ENCODE measurements at regions not wholly inside any gene's neighbourhood (a gene's known extent, or its start where the extent isn't known, plus 50 kb on each side); places are given as distances from the start of the nearest gene placed in this dataset.
"Not testable (repeated sequence)": the region's sequence is repeated elsewhere in the genome, so short reads cannot be mapped to it uniquely, and the experiment has no call there.

GRCh38 chr7:65719123-65719798 is 153.6 kb upstream of the VKORC1L1 start:
- H3K9me3 ChIP-seq (ENCODE audit: low read length); FAIRE-seq; H3K36me3 ChIP-seq (replicated peaks in 1 of 2; ENCODE audit: control insufficient read depth in 1 of 2, insufficient read depth in 2 of 2, low read length in 2 of 2); H3K4me2 ChIP-seq (ENCODE audit: low read depth, low read length); DNase-seq (ENCODE audit: low spot score); H3K4me1 ChIP-seq (ENCODE audit: insufficient read depth, low read length); intact Hi-C loops (cut with micrococcal nuclease; ENCODE audit: unreplicated experiment); H3K79me2 ChIP-seq (ENCODE audit: insufficient read depth, low read length); H3K4me3 ChIP-seq (replicated peaks in 1 of 3; ENCODE audit: insufficient read depth in 1 of 3, low read depth in 2 of 3, low read length in 3 of 3); H3K27ac ChIP-seq (ENCODE audit: extremely low read length, insufficient read depth, low read length); H3K9ac ChIP-seq (ENCODE audit: insufficient read depth, low read depth, low read length); BruUV-seq (replicated peaks); ATAC-seq; H4K20me1 ChIP-seq (ENCODE audit: insufficient read depth, low read length); POLR2A ChIA-PET; CTCF ChIA-PET (ENCODE audit: low intra/inter-chr PET ratio, low total read pairs); H3K27me3 ChIP-seq (ENCODE audit: control insufficient read depth in 1 of 2, insufficient read depth in 2 of 2, low read length in 2 of 2); H2AFZ ChIP-seq (ENCODE audit: low read length); in situ Hi-C loops (cut with HindIII; ENCODE audit: extremely low pct_ligation_motif_present, low pct_unique_long_range_greater_than_20kb); TF ChIP-seq FOXP1 (IDR thresholded peaks at IDR 0.05): not testable (repeated sequence)
- TF ChIP-seq FOXP1 (CRISPR knock-in tag; IDR thresholded peaks at IDR 0.05), result peak; percentile 30; the same call in 1 of the 2 replicates
- 56% methylated on average over 4 of the region's 4 CpGs for WGBS (ENCODE audit: low lambda C conversion rate)

- 48% methylated on average over 11 of the region's 11 CpGs for WGBS (ENCODE audit: low lambda C conversion rate)
- H3K79me2 ChIP-seq (ENCODE audit: insufficient read depth, low read length), result no peaks in the 10 kb centered on the region
- no peaks in the 10 kb centered on the region for H3K27me3 ChIP-seq (ENCODE audit: control insufficient read depth in 1 of 2, insufficient read depth in 2 of 2, low read length in 2 of 2)
- no peaks in the 10 kb centered on the region for H3K4me1 ChIP-seq (ENCODE audit: insufficient read depth, low read length)
- no peaks in the 10 kb centered on the region for H3K9me3 ChIP-seq (ENCODE audit: low read length)
- FAIRE-seq (peak; percentile 72), ATAC-seq (peak; percentile 75), DNase-seq (ENCODE audit: low spot score) (peak; percentile 31)
- no peak overlapping the region for H3K4me2 ChIP-seq (ENCODE audit: low read depth, low read length)
- H3K36me3 ChIP-seq (replicated peaks in 1 of 2; ENCODE audit: control insufficient read depth in 1 of 2, insufficient read depth in 2 of 2, low read length in 2 of 2), result no peaks in the 10 kb centered on the region
- CTCF ChIA-PET (ENCODE audit: low intra/inter-chr PET ratio, low total read pairs), result interaction anchor here (0.7 kb wide), 1 partner anchor 292 kb away, joined by 3 read pairs; no protein-coding TSS in a partner anchor
- no peak overlapping the region for H3K9ac ChIP-seq (ENCODE audit: insufficient read depth, low read depth, low read length)
- H4K20me1 ChIP-seq (ENCODE audit: insufficient read depth, low read length), result no peaks in the 10 kb centered on the region
- H3K27ac ChIP-seq (ENCODE audit: extremely low read length, insufficient read depth, low read length), result no peak overlapping the region
- intact Hi-C loops (cut with micrococcal nuclease; ENCODE audit: unreplicated experiment), result no loop called here
- TF ChIP-seq TFAP4 (IDR thresholded peaks at IDR 0.05; ENCODE audit: borderline replicate concordance, low read depth), result peak; percentile 17; the same call in 1 of the 2 replicates
- TF ChIP-seq FIP1L1 (IDR thresholded peaks at IDR 0.05; ENCODE audit: borderline replicate concordance, insufficient read depth, low read depth, low read length), result no peak
- TF ChIP-seq STAG1 (CRISPR knock-in tag; IDR thresholded peaks at IDR 0.05), result peak; percentile 85
- TF ChIP-seq U2AF2 (IDR thresholded peaks at IDR 0.05; ENCODE audit: low read depth, low read length), result peak; percentile 90; the same call in 1 of the 2 replicates
- TF ChIP-seq ZEB1 (IDR thresholded peaks at IDR 0.05; ENCODE audit: insufficient replicate concordance, low read depth), result peak; percentile 93
- TF ChIP-seq ZNF512 (CRISPR knock-in tag; IDR thresholded peaks at IDR 0.05), result peak; percentile 90
- no peak for TF ChIP-seq ZNF761 (CRISPR knock-in tag; conservative IDR thresholded peaks at IDR 0.05)
- peak; percentile 71 for TF ChIP-seq CTCF (CRISPR knock-in tag; IDR thresholded peaks at IDR 0.05)
- peak; percentile 93 for TF ChIP-seq SMC3 (IDR thresholded peaks at IDR 0.05; ENCODE audit: low read length)
- no peak for TF ChIP-seq MED13 (CRISPR knock-in tag; IDR thresholded peaks at IDR 0.05)
- no peak for TF ChIP-seq EZH2 (conservative IDR thresholded peaks at IDR 0.05; ENCODE audit: low read depth, low read length)
- no peak for TF ChIP-seq NFIC (IDR thresholded peaks at IDR 0.05; ENCODE audit: low read length)
- POLR2A ChIA-PET, result no interaction called here
- no peak overlapping the region for H3K4me3 ChIP-seq (replicated peaks in 1 of 3; ENCODE audit: insufficient read depth in 1 of 3, low read depth in 2 of 3, low read length in 3 of 3)
- in situ Hi-C loops (cut with HindIII; ENCODE audit: extremely low pct_ligation_motif_present, low pct_unique_long_range_greater_than_20kb), result no loop called here
- no TSS peak for BruUV-seq (replicated peaks)
- no peak overlapping the region for H2AFZ ChIP-seq (ENCODE audit: low read length)
These were observed 150.5 kb upstream of the VKORC1L1 start for GRCh38 chr7:65722361-65722792.
